GM12878 (cell line): ENCODE measurements at regions not wholly inside any gene's neighbourhood (a gene's known extent, or its start where the extent isn't known, plus 50 kb on each side); places are given as distances from the start of the nearest gene placed in this dataset.

Experiments used
- ATAC-seq: fragments of 200-7000 bp; cut with Tn5 transposase; 3 replicates; pipeline ENCODE4 v1.9.1; 2020; ENCODE audit warnings: mild to moderate bottlenecking, moderate library complexity
- BruUV-seq: library from RNA; stranded (reverse); fragments of 400-500 nt; replicated peaks from 2 replicates; lab custom pipeline; 2021; lab: Mats Ljungman, UMichigan
- CTCF ChIA-PET: fragments of 300-600 bp; sonication (Branson Sonifier 250); formaldehyde crosslinking; extraction: SDS; loops from one replicate; lab custom pipeline; 2021; ENCODE audit warnings: inconsistent platforms; lab: Yijun Ruan, JAX
- POLR2A ChIA-PET: fragments of 350-600 bp; formaldehyde crosslinking; extraction: SDS; loops from one replicate; lab custom pipeline; 2021; ENCODE audit warnings: inconsistent platforms; lab: Charles Lee
- RAD21 ChIA-PET: fragments of 300-600 bp; sonication (Branson Sonifier 250); formaldehyde crosslinking; loops from one replicate; lab custom pipeline; 2023; ENCODE audit warnings: antibody characterized with exemption; ENCODE audit not compliant: unreplicated experiment; lab: Charles Lee
- SMC1A ChIA-PET: fragments of 300-600 bp; sonication (Branson Sonifier 250); formaldehyde crosslinking; loops from one replicate; lab custom pipeline; 2023; ENCODE audit not compliant: unreplicated experiment, uncharacterized antibody; lab: Charles Lee
- DNase-seq: peaks from one replicate; pipeline ENCODE4 v3.0.0-alpha.2; 2011; ENCODE audit warnings: low read depth, low spot score
- FAIRE-seq: peaks from 3 replicates; lab custom pipeline; 2011; peaks lifted over from hg19 to GRCh38; lab: Jason Lieb, UNC
- H2AFZ ChIP-seq: 2 replicates; pipeline ENCODE4 v1.6.0; 2011; ENCODE audit warnings: low read depth, low read length, control low read depth; ENCODE audit not compliant: control insufficient read depth
- H3K27ac ChIP-seq: 2 replicates; pipeline ENCODE4 v1.5.1; 2011; ENCODE audit warnings: control low read depth; ENCODE audit not compliant: control insufficient read depth, insufficient read depth
- H3K27me3 ChIP-seq, 2 experiments: replicated peaks in 1 of 2; 2 replicates each; pipeline versions ENCODE4 v1.6.0 to v1.6.1; 2011; ENCODE audit warnings: low read length in 1 of 2; ENCODE audit not compliant: control insufficient read depth in 2 of 2, insufficient read depth in 2 of 2
- H3K36me3 ChIP-seq, 2 experiments: 2 replicates each; pipeline ENCODE4 v1.5.1; 2011; ENCODE audit warnings: low read length in 1 of 2; ENCODE audit not compliant: control insufficient read depth in 2 of 2, insufficient read depth in 2 of 2
- H3K4me1 ChIP-seq: 2 replicates; pipeline ENCODE4 v1.6.1; 2011; ENCODE audit warnings: mild to moderate bottlenecking, low read length, moderate library complexity, mixed read lengths; ENCODE audit not compliant: control insufficient read depth, insufficient read depth
- H3K4me2 ChIP-seq: 2 replicates; pipeline ENCODE4 v1.6.0; 2011; ENCODE audit warnings: control low read depth; ENCODE audit not compliant: control insufficient read depth, insufficient read depth
- H3K4me3 ChIP-seq: fragments of 200-600 bp; sonication (generic); 2 replicates; pipeline ENCODE4 v1.5.1; 2016
- H3K79me2 ChIP-seq: 2 replicates; pipeline ENCODE4 v1.6.0; 2011; ENCODE audit warnings: low read length; ENCODE audit not compliant: control insufficient read depth, insufficient read depth
- H3K9ac ChIP-seq: 2 replicates; pipeline ENCODE4 v1.8.0; 2011; ENCODE audit warnings: low read length, control low read depth, mixed read lengths; ENCODE audit not compliant: control insufficient read depth, insufficient read depth
- H3K9me3 ChIP-seq: replicated peaks from 3 replicates; pipeline ENCODE4 v1.5.1; 2011; ENCODE audit warnings: mild to moderate bottlenecking, low read length; ENCODE audit not compliant: control insufficient read depth, insufficient read depth
- H4K20me1 ChIP-seq: 2 replicates; pipeline ENCODE4 v1.6.0; 2011; ENCODE audit not compliant: control insufficient read depth, insufficient read depth
- BHLHE40 ChIP-seq, 2 experiments: fragments of 450-650 bp in 1 of 2; IDR thresholded peaks; 2 replicates each; pipeline ENCODE4 v1.6.1; 2011 to 2017; ENCODE audit warnings: low read depth in 2 of 2, borderline replicate concordance in 1 of 2, improper control_type of control experiment in 1 of 2, low read length in 1 of 2, mild to moderate bottlenecking in 1 of 2
- CHD1 ChIP-seq: IDR thresholded peaks from 2 replicates; pipeline ENCODE4 v1.6.1; 2012; ENCODE audit warnings: low read depth, low read length, improper control_type of control experiment
- EGR1 ChIP-seq, 2 experiments: IDR thresholded peaks; 1 replicate in 1 of 2; 2 replicates in 1 of 2; pipeline ENCODE4 v1.6.1; 2011 to 2012; ENCODE audit warnings: low read depth in 2 of 2, low read length in 2 of 2, borderline replicate concordance in 1 of 2, mild to moderate bottlenecking in 1 of 2, moderate library complexity in 1 of 2
- EP300 ChIP-seq, 2 experiments: fragments of 150-350 bp in 1 of 2; IDR thresholded peaks; 2 replicates each; pipeline ENCODE4 v1.6.1; 2011 to 2012; ENCODE audit warnings: low read depth in 2 of 2, low read length in 2 of 2, borderline replicate concordance in 1 of 2, improper control_type of control experiment in 1 of 2, inconsistent platforms in 1 of 2; ENCODE audit not compliant: control insufficient read depth in 1 of 2
- IKZF2 ChIP-seq, 2 experiments: fragments of 450-650 bp; IDR thresholded peaks; 2 replicates each; pipeline ENCODE4 v1.6.1; 2017; ENCODE audit warnings: mild to moderate bottlenecking in 2 of 2, moderate library complexity in 2 of 2
- IRF5 ChIP-seq: fragments of 450-650 bp; IDR thresholded peaks from 2 replicates; pipeline ENCODE4 v1.6.1; 2017; ENCODE audit warnings: borderline replicate concordance
- KDM1A ChIP-seq: fragments of 200-600 bp; sonication (generic); IDR thresholded peaks from 2 replicates; pipeline ENCODE4 v1.6.1; 2016; ENCODE audit warnings: borderline replicate concordance
- KLF5 ChIP-seq: fragments of 450-650 bp; IDR thresholded peaks from 2 replicates; pipeline ENCODE4 v1.6.1; 2014; ENCODE audit warnings: mild to moderate bottlenecking; ENCODE audit not compliant: partially characterized antibody
- NBN ChIP-seq: fragments of 450-650 bp; IDR thresholded peaks from 2 replicates; pipeline ENCODE4 v1.6.1; 2016
- NFYB ChIP-seq: IDR thresholded peaks from 2 replicates; pipeline ENCODE4 v1.6.1; 2011; ENCODE audit warnings: low read depth, mild to moderate bottlenecking, low read length, improper control_type of control experiment, moderate library complexity; ENCODE audit not compliant: insufficient read depth
- POLR2A ChIP-seq: IDR thresholded peaks from 2 replicates; pipeline ENCODE4 v1.6.1; 2011; ENCODE audit warnings: low read depth, mild to moderate bottlenecking, low read length
- RAD21 ChIP-seq: IDR thresholded peaks from 2 replicates; pipeline ENCODE4 v1.6.1; 2011; ENCODE audit warnings: mild to moderate bottlenecking, low read depth, low read length, moderate library complexity; ENCODE audit not compliant: insufficient read depth
- RFX5 ChIP-seq: IDR thresholded peaks from 2 replicates; pipeline ENCODE4 v1.6.1; 2011; ENCODE audit warnings: low read depth, low read length, improper control_type of control experiment
- SMC3 ChIP-seq: IDR thresholded peaks from 2 replicates; pipeline ENCODE4 v1.6.1; 2011; ENCODE audit warnings: low read length, improper control_type of control experiment, borderline replicate concordance
- TCF3 ChIP-seq: IDR thresholded peaks from 2 replicates; pipeline ENCODE4 v1.6.1; 2012; ENCODE audit warnings: low read depth, mild to moderate bottlenecking, low read length, borderline replicate concordance; ENCODE audit not compliant: insufficient read depth
- TCF7 ChIP-seq: IDR thresholded peaks from 2 replicates; pipeline ENCODE4 v1.6.1; 2014; ENCODE audit warnings: antibody characterized with exemption, borderline replicate concordance
- WGBS: methylation state at CpG from one replicate; pipeline ENCODE4 v1.1.6; 2016; ENCODE audit warnings: low lambda C conversion rate; ENCODE audit not compliant: insufficient replicate concordance, insufficient coverage; ENCODE audit errors: missing lambda C conversion rate; 5-methylcytosine and 5-hydroxymethylcytosine counted together
- in situ Hi-C: fragments of 300-500 bp; cut with MboI; formaldehyde crosslinking; loops from 9 replicates; pipeline ENCODE4 v1.14.3; 2018; ENCODE audit warnings: mixed read lengths
- intact Hi-C: fragments of 100-400 bp; cut with micrococcal nuclease; formaldehyde crosslinking; loops from one replicate; pipeline ENCODE4 v1.14.2; 2022; ENCODE audit not compliant: unreplicated experiment

- intact Hi-C loops = no loop called here
- Histone ChIP-seq H2AFZ (no peak overlapping the region), H3K27ac (no peak overlapping the region), H3K4me3 (no peak overlapping the region), H3K4me1 (no peaks in the 10 kb centered on the region), H4K20me1 (no peaks in the 10 kb centered on the region), H3K9me3 (no peaks in the 10 kb centered on the region), H3K79me2 (no peaks in the 10 kb centered on the region), H3K4me2 (no peak overlapping the region), H3K27me3 (no peaks in the 10 kb centered on the region), H3K36me3 (no peaks in the 10 kb centered on the region), H3K9ac (no peak overlapping the region)
- no peak for DNase-seq
- in situ Hi-C loops = no loop called here
- RAD21 ChIA-PET = no interaction called here
- 2% methylated on average over 2 of the region's 2 CpGs for WGBS
- no TSS peak for BruUV-seq
- TF ChIP-seq TCF7 (no peak), NBN (no peak), SMC3 (no peak), EGR1 (IDR thresholded peaks at IDR 0.05; ENCODE audit: borderline replicate concordance in 1 of 2, low read depth in 2 of 2, low read length in 2 of 2) (no peak), KDM1A (no peak), BHLHE40 (IDR thresholded peaks at IDR 0.05; ENCODE audit: borderline replicate concordance in 1 of 2, low read depth in 2 of 2, low read length in 1 of 2) (no peak), RFX5 (no peak), CHD1 (no peak), RAD21 (no peak), TCF3 (no peak), KLF5 (no peak), EP300 (IDR thresholded peaks at IDR 0.05; ENCODE audit: borderline replicate concordance in 1 of 2, control insufficient read depth in 1 of 2, low read depth in 2 of 2, low read length in 2 of 2) (no peak), IRF5 (no peak), NFYB (no peak), IKZF2 (IDR thresholded peaks at IDR 0.05) (no peak), POLR2A (no peak)
- no peak for ATAC-seq
- SMC1A ChIA-PET = interaction anchor here (0.7 kb wide), 1 partner anchor 64 kb away, joined by 4 read pairs; no protein-coding TSS in a partner anchor
- POLR2A ChIA-PET = interaction anchor here (0.6 kb wide), 1 partner anchor 360 kb away, joined by 3 read pairs; no protein-coding TSS in a partner anchor
- no peak for FAIRE-seq
- CTCF ChIA-PET = no interaction called here
Measured at GRCh38 chr3:23028294-23028693, 174.8 kb upstream of the UBE2E2 start.
